ENCODE measurements at regions not wholly inside any gene's neighbourhood (a gene's known extent, or its start where the extent isn't known, plus 50 kb on each side); places are given as distances from the start of the nearest gene placed in this dataset.

DNA sequence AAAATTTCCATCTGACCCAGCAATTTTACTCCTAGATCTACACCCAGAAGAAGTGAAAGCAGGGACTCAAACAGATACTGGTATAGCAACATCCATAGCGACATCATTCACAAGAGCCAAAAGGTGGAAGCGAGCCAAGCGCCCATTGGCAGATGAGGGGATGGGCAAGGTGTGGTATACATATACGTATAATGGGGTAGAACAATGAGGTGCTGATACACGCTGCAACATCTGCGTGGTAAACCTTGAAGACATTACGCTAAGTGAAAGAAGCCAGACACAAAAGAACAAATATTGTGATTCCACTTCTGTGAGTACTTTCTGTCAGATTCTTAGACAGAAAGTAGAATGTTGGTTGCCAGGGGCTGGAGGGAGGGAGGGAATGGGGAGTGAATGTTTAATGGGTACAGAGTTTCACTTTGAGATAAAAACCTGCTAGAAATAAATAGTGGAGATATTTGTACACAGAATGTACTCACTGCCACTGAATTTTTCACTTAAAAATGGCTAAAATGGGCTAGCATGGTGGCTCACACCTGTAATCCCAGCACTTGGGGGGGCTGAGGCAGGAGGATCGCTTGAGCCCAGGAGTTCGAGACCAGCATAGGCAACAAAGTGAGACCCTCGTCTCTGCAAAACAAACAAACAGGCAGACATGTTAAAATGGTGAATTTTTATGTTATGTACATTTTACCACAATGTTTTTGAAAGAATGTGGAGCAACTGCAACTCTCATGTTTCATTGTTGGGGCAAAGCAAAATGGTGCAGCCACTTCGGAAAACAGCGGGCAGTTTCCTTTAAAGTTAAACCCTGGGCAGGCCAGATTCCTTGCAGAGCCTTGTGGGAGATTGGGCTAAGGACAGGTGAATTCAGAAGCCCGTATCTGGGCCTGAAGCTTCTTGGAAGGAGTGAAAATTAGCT is 103.4 kb upstream of the MYCN start:
- WGBS, 5 donors: 87 to 93% (median 91%) methylated on average over 13 of the region's 13 CpGs
- H3K9me3 ChIP-seq: peaks cover 0 to 6% (median 0%) of the 10 kb centered on the region in 4 donors
- DNase-seq: no peak
- no peaks in the 10 kb centered on the region for H3K27me3 ChIP-seq
- intact Hi-C loops (cut with DNase I; ENCODE audit: low total_unique reads): no loop called here
- no peaks in the 10 kb centered on the region for H3K36me3 ChIP-seq
- H3K4me3 ChIP-seq: no peak overlapping the region
- TF ChIP-seq EP300 (IDR thresholded peaks at IDR 0.05) (no peak), POLR2A (IDR thresholded peaks at IDR 0.05) (no peak), POLR2AphosphoS5 (IDR thresholded peaks at IDR 0.05) (no peak)
- TF ChIP-seq, protein P1, sequence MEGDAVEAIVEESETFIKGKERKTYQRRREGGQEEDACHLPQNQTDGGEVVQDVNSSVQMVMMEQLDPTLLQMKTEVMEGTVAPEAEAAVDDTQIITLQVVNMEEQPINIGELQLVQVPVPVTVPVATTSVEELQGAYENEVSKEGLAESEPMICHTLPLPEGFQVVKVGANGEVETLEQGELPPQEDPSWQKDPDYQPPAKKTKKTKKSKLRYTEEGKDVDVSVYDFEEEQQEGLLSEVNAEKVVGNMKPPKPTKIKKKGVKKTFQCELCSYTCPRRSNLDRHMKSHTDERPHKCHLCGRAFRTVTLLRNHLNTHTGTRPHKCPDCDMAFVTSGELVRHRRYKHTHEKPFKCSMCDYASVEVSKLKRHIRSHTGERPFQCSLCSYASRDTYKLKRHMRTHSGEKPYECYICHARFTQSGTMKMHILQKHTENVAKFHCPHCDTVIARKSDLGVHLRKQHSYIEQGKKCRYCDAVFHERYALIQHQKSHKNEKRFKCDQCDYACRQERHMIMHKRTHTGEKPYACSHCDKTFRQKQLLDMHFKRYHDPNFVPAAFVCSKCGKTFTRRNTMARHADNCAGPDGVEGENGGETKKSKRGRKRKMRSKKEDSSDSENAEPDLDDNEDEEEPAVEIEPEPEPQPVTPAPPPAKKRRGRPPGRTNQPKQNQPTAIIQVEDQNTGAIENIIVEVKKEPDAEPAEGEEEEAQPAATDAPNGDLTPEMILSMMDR (IDR thresholded peaks at IDR 0.05): no peak
- H3K4me1 ChIP-seq: no peaks in the 10 kb centered on the region
- H3K27ac ChIP-seq: no peak overlapping the region

DNA sequence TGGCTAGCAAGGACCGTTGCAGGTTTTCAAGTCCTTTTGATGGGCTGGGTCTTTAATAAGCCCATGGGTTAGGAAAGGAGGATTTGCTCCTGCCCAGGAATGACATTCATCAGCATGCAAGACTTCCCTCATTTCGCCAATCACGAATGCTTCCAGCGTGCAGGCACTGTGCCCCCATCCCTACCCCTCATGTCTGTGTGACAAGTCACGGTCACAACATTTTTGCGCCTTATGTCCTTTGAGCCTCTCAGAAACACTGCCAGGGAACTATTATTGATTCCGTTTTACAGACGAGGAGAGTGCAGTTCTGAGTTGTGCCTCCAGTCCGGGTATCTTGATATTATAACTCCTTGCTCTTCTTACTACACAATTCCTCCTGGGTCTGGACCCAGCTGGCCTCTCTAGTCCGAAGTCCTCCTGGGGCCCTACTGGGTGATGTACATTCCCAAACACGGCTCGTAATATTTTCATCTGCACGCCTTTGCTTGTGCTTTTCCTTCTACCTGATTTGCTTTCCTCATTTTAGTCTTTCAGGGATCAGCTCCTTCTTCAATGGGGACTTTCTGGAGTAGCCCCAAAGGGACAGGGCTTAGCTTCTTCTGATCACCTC is 101.8 kb upstream of the MYCN start:
- no peaks in the 10 kb centered on the region for H3K4me1 ChIP-seq
- TF ChIP-seq POLR2AphosphoS5 (IDR thresholded peaks at IDR 0.05) (no peak), POLR2A (IDR thresholded peaks at IDR 0.05) (no peak)
- TF ChIP-seq, protein P1 (IDR thresholded peaks at IDR 0.05): no peak
- no peaks in the 10 kb centered on the region for H3K27me3 ChIP-seq
- intact Hi-C loops (cut with DNase I; ENCODE audit: low total_unique reads): no loop called here
- H3K9me3 ChIP-seq: peaks cover 0 to 6% (median 0%) of the 10 kb centered on the region in 4 donors
- WGBS, 5 donors: 88 to 95% (median 93%) methylated on average over 13 of the region's 13 CpGs
- DNase-seq: no peak
- H3K27ac ChIP-seq: no peak overlapping the region
- H3K4me3 ChIP-seq: no peak overlapping the region
- H3K36me3 ChIP-seq: no peaks in the 10 kb centered on the region

DNA sequence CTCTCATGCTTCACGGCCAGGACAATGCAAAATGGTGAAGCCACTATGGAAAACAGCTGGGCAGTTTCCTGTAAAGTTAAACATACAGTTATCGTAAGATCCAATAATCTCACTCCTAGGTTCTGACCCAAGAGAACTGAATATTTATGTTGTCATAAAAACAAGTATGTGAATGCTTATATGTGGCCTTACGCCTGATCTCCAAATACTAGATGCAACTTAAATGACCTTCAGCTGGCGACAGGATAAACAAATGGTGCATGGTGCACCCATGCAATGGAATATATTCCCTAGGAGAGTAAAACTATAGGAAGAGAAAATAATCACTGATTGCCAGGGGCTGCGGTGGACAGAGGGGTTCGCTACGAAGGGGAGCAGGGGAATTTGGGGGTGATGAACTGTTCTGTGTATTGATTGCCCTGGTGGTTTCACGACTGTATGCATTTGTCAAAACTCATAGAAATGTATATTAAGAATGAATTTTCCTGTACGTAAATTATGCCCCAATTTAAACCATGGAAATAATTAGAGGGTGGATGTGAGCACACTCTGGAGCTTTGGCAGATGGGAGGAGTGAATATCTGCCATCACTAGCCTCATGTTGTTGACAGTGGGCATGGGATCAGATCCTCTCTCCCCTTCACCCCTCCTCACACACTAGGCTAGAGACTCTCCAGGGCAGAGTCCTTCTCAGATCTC is 100.8 kb upstream of the MYCN start:
- TF ChIP-seq EP300 (IDR thresholded peaks at IDR 0.05): no peak
- DNase-seq: no peak
- no peaks in the 10 kb centered on the region for H3K27me3 ChIP-seq
- H3K4me3 ChIP-seq: no peak overlapping the region
- intact Hi-C loops (cut with DNase I; ENCODE audit: low total_unique reads): no loop called here
- 73 to 86% (median 82%) methylated on average over 9 of the region's 9 CpGs for WGBS, 5 donors
- no peak overlapping the region for H3K27ac ChIP-seq
- no peaks in the 10 kb centered on the region for H3K36me3 ChIP-seq
- no peaks in the 10 kb centered on the region for H3K4me1 ChIP-seq
- H3K9me3 ChIP-seq: peaks cover 0 to 6% (median 0%) of the 10 kb centered on the region in 4 donors

DNA sequence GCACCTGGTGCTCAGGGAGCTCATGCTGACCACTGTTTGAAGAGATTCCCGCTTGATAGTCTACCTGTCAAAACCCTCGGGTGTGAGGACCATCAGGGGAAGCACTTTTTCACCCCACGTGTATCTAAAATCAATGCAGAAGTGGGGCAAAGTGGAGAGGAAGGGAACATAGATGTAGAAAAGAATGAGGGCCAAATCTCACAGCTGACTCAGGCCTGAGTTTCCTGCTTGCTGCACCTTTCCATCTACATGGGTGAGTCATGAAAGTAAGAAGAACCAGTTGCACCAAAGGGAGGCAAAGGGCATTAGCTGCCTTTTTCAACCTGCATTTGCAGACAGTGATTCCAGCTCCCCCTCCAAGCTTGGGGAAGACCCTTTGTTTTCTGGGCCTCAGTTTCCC is 100.2 kb upstream of the MYCN start:
- TF ChIP-seq POLR2AphosphoS5 (IDR thresholded peaks at IDR 0.05) (no peak), POLR2A (IDR thresholded peaks at IDR 0.05) (no peak), EP300 (IDR thresholded peaks at IDR 0.05) (no peak)
- TF ChIP-seq, protein P1 (IDR thresholded peaks at IDR 0.05): no peak
- peak in 1 of 2 donors; percentile 76 for DNase-seq
- Histone ChIP-seq H3K4me3 (no peak overlapping the region), H3K27ac (no peak overlapping the region), H3K36me3 (no peaks in the 10 kb centered on the region), H3K9me3 (peaks cover 0 to 6% (median 0%) of the 10 kb centered on the region in 4 donors), H3K27me3 (no peaks in the 10 kb centered on the region), H3K4me1 (no peaks in the 10 kb centered on the region)
- intact Hi-C loops (cut with DNase I; ENCODE audit: low total_unique reads): no loop called here
- 44 to 74% (median 52%) methylated on average over 3 of the region's 3 CpGs for WGBS, 5 donors
